HG03460 (cell line): ENCODE measurements at regions not wholly inside any gene's neighbourhood (a gene's known extent, or its start where the extent isn't known, plus 50 kb on each side); places are given as distances from the start of the nearest gene placed in this dataset.
"Not testable (repeated sequence)": the region's sequence is repeated elsewhere in the genome, so short reads cannot be mapped to it uniquely, and the experiment has no call there.

Experiments
- ATAC-seq: cut with Tn5 transposase; IDR thresholded peaks from one replicate; pipeline ENCODE4 v1.9.1; 2021; ENCODE audit not compliant: unreplicated experiment

DNA sequence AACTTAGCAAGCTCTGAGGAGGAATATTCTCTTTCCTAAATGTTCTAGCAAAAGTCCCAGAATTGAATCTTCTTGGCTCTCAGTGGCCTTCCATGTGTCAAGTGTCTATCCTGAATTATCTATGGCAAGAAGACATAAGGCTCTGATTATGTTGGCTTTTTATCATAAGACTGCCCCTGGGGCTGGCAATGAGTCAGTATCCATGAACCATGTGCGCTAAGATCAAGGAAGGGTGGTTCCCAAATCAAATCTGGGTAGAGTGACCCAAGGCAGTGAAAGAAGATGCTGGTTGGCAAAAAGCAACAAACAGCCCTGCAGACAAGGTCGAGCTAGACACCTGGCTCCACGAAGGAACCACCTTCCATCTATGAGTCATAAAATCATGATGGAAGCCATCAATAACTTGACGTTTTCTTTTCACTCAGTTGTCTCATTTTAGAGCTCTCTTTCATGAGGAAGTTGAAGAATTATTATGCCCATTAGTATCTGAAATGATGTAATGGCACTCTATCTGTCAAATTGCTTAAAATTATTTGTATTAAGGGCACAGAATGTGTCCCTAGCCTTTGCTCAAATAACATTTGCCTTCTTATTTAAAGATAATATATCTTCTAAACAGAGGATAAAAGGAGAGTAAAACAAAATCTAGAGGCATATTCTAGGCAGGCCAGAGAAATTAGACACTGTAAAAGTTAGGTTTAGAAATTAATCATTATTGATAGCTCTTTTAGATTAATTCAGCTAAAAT is 657.7 kb upstream of the GOT2 start:
- no peak for ATAC-seq

DNA sequence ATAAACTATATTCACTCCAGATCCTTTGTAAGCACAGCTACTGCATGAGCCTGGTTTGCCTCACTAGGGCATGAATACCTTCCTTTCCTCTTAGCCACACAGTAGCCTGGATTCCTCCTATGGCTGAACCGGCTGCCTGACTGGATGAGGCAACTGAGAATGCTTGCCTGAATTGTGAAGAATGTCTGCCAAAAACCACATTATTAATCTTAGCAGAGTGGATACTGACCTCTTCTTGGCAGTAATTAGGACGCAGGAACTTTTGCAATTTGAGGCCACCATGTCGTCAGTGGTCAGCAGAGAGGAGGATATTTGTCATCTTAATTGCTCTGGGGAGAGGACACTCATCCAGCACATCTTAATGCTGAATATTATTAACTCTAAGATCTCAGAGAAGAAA is 651.8 kb upstream of the GOT2 start:
- no peak for ATAC-seq

DNA sequence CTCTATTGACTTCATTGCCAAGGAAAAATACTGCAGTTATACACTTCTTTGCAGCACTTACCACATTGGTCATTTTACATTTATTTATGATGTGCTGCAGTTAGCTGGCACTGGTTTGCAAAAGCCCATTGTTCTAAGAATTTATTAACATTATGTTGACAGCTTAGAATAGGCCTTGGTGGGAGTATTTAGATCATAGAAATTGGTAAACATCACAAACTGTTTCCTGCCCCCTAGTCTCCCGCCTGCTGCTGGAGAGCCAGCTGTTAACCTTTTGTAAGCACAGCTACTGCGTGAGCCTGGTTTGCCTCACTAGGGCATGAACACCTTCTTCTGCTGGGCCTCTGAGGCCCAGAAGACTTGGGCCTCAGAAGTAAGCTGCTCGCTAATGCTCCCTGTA is 651.4 kb upstream of the GOT2 start:
- ATAC-seq: no peak

DNA sequence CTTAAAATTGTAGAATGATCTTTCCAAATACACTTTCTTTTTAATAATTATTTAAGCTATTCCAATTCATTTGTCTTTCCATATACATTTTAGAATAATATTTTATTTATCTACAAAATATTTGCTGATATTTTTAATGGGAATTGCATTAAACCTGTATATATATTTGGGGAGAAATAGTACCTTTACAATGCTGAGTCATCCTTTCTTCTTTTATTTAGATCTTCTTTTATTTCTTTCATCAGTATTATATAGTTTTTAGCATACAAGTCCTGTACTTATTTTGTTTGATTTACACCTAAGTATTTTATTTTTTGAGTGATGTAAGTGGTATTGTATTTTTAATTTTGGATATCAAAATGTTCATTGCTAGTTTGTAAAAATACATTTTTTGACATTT is 639.5 kb upstream of the GOT2 start:
- ATAC-seq: no peak

DNA sequence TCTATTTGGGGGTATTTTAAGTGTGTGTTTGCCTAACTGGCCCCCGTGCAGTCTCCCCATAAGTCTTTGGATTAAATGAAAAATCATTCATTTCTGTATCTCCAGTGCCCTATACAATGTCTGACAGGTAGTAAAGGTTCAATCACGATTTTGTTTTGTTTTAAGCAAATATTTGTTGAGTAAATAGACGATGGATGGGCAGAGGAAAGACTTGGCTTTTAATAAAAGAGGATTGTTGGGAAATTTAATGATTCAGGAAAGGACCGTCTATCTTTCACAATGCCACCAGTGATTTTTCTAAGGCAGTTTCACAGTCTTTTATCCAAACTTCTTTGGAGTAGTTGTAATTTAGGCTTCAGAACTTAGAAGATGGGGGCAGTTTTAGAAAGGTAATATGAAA is 636.6 kb upstream of the GOT2 start:
- no peak for ATAC-seq

DNA sequence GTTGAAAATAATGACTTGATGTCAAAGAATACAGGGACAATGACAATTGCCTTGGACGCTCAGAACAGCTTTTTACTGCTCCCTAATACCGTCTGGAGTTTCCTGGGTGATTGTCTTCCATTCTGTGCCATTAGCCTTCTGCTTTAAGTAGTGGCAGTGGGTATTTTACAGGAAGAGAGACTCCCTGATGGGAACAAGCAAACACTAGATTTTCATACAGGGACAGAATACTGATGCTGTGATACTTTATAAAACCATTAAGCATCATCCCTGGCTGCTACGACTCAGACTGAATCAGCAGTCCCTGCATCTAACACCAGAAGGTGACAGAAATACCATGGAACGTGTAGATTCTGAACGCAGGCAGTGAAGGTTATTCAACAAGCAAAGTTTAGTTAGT is 635.4 kb upstream of the GOT2 start:
- ATAC-seq: no peak

DNA sequence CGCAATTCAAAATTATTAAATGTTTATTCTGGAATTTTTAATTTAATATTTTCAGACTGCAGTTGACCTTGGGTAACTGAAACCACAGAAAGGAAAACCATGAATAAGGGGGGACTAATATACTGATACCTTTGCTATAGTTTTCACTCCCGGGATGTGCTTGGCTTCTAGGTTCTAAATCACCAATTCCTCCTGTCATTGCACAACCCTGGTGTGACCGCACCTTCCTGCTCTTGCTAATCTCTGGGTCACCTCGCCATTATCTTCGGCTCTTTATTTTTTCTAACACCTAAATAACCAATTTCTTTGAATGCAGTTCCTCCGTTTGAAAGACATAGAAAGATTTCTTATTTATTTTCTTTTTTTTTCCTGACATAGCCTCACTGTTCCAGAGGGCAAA is 634.5 kb upstream of the GOT2 start:
- no peak for ATAC-seq

DNA sequence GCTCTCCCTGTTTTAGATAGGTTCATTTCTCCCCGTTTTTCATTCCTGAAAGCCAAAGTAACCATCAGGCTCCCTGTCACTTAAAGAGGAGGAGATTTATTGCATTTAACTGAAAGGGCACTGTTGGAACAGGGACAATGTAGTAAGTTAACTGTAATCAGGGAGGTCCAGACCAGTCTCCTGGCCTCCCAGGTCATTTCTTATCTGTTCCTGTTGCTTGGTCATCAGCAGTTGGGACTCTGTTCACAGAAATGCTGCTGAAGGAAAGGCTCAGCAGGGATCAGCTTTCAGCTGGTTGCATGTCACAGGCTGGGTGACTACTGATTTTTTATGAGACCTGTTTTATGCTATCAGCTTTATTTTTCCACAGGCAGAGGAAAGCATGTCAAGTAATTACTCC is 622.6 kb upstream of the GOT2 start:
- ATAC-seq: no peak

DNA sequence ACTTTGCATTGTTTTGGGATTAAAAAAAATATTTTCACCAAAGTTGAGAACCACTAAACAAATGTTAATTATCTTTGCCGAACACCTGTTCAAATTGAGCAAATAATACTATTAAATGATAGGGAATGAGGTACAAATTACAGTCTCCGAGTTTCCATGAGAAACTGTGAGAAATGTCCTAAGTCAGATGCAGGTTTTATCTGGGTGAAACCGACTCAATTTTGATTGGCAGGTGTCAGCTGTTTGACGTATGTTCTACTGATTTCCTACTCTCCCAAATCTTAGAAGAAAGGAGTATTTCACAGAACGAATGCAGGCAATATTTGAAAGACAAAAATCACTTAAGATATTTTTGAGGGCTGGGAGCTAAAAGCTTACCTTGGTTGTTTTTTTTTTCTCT is 622.0 kb upstream of the GOT2 start:
- ATAC-seq: no peak

DNA sequence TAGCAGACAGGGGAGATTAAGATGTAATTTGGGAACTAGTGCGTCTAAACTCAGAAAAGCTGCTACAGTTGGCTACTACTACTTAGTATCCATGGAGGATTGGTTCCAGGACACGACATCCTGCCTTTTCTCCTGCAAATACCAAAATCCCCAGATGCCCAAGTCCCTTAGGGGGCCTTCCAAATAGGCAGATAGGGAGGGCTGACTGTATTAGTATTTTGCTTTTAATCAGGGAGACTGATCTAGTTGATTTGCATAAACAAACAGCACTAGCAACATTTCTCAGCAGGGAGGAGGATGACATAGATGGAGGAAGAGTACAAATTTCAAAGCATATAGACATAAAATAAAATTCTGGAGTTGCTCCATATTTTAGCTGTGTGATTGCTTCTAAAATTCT is 621.6 kb upstream of the GOT2 start:
- ATAC-seq: no peak

DNA sequence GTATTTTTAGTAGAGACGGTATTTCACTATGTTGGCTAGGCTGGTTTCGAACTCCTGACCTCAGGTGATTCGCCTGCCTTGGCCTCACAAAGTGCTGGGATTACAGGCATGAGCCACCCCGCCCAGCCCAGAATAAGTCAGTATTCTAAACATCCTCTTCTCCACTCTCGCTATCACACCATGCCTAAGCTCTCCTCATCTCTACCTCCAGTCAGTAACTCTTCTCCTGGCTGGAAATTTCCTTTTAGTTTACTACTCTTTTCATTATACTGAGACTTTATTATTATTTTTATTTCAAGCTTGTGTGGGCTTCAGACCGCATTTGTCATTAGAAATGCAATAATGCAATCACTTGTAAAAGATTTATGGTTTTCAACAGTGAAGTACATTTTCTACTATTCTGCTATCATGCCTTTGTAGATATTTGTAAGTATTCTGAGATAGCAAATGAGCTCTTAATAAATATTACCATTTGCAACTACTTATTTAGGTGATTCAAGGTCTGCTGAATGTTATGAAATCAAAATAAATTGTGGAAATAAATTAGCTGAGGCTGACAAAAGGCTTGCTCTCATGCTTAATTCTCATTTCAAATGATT is 617.3 kb upstream of the GOT2 start:
- ATAC-seq: no peak

DNA sequence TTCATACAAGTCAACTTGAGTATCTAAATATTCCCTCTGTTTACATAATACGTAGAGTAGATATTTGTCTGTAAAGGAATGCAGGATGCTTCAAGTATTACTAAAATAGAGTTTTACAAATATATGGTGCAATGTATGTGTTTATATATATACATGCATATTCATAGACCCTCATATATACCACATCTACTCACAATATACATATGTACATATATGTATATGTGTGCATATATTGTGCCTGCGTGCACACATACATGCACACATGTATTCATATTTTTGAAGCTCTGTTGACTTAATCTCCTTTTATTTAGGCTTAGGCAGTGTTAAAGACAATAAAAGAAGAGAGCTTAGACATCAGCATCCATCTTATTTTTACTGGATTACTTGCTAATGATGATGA is 616.6 kb upstream of the GOT2 start:
- ATAC-seq: no peak

DNA sequence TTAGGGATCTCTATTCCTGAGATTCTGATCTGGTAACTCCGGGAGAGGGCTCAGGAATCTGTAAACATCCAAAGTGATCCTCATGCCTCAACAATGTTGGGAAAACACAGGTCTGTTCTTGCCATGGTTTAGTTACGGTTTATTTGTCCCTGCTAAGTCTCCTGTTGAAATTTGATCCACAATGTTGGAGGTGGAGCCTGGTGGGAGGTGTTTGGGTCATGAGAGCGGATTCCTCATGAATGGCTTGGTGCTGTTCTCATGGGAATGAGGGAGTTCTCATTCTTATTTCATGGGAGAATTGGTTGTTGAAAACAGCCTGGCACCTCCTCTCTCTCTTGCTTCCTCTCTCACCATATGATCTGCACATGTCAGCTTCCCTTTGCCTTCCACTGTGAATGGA is 608.6 kb upstream of the GOT2 start:
- ATAC-seq: no peak

DNA sequence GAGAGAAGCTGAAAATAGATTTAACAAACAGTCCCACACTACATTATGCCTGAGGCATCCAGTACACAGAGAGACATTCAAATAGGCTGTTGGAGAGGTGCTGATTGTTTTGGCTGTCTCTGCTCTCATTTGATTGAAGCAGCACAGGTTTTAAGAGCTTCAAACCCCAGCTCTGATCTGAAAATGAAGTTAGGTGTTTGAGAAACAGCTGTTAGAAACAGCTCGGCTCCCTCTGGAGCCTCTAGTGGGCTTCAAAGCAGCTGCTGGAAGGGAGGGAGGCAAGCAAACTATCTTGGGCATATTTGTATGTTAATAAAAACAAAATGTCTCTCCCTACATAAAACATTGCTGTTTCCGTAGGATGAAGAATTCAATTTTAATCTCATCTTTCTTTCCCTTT is 607.3 kb upstream of the GOT2 start:
- no peak for ATAC-seq

DNA sequence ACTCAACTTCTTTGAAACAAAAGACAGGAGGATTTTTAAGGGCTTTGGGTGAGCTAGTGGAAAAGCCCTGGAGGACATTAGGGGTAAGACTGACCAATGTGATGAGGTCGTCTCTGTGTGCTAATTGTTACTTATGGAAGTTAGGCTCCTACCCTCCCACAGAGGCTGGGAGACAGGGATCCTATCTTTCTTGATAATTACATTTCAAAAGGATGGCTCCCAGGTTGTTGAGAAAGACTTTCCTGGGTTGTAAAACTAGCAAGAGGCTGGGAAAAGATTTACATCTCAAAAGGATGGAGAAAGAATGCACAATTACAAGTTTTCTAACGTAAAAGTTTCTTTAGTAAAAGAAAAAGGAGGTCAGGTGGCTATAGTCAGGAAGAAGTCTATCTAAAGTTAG is 605.8 kb upstream of the GOT2 start:
- ATAC-seq: no peak

DNA sequence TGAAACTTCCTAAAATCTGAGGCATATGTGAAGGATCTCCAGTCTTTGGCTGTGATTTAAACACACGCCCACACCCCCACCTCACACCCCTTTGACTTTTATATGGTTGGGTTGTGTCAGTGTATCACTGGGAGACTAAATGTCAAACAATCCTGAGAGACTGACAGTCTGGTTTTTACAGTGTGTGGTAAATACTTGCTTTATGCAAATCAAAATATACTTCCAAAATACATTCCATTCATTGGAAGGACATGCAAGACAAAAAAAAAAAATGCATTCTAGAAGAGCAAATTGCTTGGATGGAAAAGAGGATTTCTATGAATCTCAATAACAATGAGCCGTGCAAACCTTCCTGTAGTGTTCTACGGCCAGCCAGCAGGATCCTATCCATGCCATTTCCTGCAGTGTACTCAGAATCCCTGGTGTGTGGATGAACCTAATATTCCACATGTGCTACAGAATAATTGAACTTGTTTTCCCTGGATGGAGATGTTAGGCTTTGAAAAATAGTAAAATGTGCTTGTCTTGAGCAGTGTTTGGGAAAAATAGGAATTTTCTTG is 602.1 kb upstream of the GOT2 start:
- no peak for ATAC-seq

DNA sequence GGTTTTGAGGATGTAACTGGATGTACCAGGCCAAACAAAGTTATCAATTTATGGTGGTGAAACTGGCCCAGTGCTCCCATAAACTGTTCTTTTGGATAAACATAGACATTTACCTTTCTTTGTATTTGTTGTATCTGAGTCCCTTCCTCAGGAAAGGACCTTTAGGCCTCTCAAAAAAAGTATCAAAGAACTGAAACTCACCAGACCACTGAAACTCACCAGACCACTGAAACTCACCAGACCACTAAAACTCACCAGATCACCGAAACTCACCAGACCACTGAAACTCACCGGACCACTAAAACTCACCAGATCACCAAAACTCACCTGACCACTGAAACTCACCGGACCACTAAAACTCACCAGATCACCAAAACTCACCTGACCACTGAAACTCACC is 597.6 kb upstream of the GOT2 start:
- not testable (repeated sequence) for ATAC-seq

DNA sequence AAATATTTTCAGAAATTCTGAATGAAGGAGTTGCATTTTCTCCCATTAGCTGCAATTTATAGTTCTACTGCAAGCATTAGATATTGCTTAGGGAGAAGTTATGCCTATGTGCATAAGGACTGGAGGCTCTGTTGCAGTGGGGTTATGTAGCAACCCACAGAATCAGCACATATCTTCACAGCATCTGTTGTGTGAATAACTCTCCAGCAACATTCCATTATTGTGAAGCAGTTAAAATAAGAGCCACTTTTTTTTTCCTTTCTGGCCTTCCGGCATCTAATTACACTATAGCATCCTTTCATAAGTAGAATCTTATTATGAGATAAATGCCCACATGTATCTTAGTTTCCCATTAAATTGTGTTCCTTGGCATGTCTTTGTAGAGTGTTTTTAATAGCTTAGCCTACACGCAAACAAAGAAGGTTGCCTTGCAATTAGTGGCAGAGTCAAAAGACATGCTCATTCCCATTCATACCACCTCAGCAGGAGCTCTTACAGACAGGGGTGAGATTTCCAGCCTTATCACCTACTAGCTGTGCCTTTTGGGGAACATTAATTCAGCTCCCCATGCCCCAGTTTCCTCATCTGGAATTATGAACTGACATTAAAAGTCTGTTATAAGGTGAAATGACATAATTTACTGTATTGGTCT is 596.0 kb upstream of the GOT2 start:
- ATAC-seq: no peak

DNA sequence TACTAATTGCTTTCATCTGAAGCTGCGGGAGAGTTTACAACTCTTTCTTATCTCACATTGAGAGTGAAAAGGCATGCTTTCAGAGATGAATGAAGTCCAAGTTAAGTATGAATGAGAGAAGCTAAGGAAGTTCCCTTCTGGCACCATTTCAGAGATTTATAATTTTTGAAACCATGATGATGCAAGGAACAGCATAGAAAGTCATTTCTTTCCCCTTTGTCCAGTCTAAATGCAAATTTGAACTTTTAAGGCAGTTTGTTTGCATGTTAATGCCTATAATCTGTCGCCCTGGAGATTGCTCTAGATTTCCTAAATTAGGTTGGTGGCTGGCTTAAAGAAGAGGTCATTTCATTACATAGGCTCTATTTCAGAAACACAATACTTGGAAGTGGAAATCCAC is 594.8 kb upstream of the GOT2 start:
- no peak for ATAC-seq

DNA sequence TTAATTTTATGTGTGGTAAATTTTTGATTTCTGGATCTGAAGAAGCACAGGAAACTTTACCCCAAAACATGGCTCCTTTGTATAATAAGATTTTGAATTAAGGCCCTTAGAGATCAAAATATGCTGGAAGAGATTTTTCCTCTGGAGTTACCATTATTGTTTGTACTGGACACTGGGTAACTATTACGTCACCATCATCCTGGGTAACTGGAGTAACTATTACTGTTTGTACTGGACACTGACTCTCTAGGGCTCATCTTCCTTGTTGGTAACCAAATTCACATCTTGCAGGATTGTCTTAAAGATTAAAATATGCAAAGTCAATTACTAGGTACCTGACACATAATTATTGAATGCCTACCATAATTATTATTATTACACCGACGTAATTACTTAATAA is 593.8 kb upstream of the GOT2 start:
- ATAC-seq: no peak

DNA sequence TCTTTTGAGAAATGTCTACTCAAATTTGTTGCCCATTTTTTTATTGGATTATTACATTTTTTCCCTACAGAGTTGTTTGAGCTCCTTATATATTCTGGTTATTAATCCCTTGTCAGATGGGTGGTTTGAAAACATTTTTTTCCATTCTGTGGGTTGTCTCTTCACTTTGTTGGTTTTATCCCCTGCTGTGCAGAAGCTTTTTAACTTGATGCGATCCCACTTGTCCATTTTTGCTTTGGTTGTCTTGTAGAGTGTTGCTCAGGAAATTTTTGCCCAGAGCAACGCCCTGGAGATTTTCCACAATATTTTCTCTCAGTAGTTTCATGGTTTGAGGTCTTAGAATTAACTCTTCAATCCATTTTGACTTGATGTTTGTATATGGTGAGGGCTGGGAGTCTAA is 592.8 kb upstream of the GOT2 start:
- ATAC-seq: no peak

DNA sequence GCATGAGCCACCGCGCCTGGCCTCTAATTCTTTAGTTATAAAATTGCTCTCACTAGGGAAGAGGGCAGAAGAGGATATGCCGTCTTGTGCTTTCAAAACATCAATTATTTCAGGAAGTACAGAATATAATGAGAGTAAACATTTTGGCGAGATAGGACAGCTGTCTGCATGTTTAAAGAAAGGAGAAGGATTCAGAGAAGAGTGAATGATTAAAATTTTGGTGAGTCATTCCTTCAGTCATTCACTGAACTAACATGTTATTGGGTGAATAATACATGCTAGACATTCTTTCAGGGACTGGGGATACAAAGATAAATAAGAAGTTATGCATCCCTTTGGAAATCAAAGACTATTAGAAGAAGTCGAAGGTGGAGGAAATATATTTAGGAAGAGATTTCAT is 590.3 kb upstream of the GOT2 start:
- ATAC-seq: no peak
